ENCODE measurements at regions not wholly inside any gene's neighbourhood (a gene's known extent, or its start where the extent isn't known, plus 50 kb on each side); places are given as distances from the start of the nearest gene placed in this dataset.

DNA sequence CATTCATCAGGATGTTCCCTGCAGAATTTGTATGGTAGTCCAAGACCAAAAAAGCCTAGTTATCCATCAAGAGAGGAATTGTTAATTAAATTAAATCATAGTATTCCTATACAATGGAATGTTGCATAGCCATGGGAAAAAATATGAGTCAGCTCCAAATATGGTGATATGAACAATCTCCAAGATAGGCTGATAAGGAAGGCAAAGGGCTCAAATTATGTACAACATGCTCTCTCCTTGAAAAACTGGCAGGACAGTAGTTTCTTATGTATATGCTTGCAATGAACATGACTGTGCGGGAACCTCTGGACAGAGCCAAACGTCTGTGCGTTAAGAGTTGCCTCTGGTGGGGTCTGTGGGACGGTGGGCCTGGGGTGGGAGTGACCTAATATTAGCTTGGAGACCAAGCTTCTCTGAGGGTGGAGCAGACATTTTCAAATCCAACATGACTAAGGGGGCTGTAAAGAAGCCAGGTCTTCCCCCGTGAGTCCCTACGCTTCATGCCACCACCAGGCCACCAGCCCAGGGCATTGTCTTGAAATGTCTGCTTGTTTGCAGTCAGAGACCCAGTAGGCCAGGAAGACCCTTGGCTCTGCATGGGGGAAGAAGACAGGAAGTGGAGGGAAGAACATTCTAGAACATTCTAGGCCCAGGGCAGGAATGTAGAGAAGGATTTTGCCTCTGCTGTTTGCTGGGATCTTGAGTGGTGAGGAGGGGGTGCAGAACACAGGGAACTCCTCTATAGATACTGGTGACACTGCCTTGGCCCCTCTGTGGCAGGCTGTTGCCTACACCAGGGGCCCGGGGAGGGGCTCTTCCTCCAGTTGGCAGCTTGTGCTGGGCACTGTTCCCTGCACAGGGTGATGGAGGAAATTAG is 244.0 kb upstream of the HS6ST1 start:
- TF ChIP-seq, protein P1, sequence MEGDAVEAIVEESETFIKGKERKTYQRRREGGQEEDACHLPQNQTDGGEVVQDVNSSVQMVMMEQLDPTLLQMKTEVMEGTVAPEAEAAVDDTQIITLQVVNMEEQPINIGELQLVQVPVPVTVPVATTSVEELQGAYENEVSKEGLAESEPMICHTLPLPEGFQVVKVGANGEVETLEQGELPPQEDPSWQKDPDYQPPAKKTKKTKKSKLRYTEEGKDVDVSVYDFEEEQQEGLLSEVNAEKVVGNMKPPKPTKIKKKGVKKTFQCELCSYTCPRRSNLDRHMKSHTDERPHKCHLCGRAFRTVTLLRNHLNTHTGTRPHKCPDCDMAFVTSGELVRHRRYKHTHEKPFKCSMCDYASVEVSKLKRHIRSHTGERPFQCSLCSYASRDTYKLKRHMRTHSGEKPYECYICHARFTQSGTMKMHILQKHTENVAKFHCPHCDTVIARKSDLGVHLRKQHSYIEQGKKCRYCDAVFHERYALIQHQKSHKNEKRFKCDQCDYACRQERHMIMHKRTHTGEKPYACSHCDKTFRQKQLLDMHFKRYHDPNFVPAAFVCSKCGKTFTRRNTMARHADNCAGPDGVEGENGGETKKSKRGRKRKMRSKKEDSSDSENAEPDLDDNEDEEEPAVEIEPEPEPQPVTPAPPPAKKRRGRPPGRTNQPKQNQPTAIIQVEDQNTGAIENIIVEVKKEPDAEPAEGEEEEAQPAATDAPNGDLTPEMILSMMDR (IDR thresholded peaks at IDR 0.05), result no peak
- no peak for TF ChIP-seq POLR2AphosphoS5 (IDR thresholded peaks at IDR 0.05)
- TF ChIP-seq POLR2A (IDR thresholded peaks at IDR 0.05), result no peak
- no peak overlapping the region for H3K4me3 ChIP-seq
- H3K27me3 ChIP-seq (replicated peaks; ENCODE audit: insufficient read depth), result no peaks in the 10 kb centered on the region
- intact Hi-C loops (cut with DNase I), result no loop called here
- H3K4me1 ChIP-seq (replicated peaks), result no peaks in the 10 kb centered on the region
- WGBS, result 73% methylated on average over 7 of the region's 7 CpGs
- H3K36me3 ChIP-seq, result no peaks in the 10 kb centered on the region
- DNase-seq (ENCODE audit: low spot score), result no peak
- no peaks in the 10 kb centered on the region for H3K9me3 ChIP-seq
- no peak overlapping the region for H3K27ac ChIP-seq

DNA sequence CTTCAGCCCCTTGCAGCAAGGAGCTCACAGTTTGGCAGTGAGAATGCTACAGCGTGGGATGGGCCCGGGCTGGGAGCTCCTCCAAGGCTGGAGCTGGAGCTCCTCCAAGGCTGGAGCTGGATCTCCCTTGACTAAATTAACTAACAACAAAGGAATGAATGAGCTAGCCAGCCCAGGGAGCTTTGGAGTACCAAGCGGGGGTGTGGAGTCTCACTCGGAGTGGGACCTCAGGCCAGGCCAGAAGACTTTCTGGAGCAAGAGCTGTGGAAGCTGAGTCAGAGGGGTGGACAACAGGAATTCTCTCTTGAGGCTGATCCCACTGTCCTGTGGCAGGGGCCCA is 244.7 kb upstream of the HS6ST1 start:
- Histone ChIP-seq H3K9me3 (no peaks in the 10 kb centered on the region), H3K4me1 (replicated peaks) (no peaks in the 10 kb centered on the region), H3K4me3 (no peak overlapping the region), H3K27ac (no peak overlapping the region), H3K36me3 (no peaks in the 10 kb centered on the region), H3K27me3 (replicated peaks; ENCODE audit: insufficient read depth) (no peaks in the 10 kb centered on the region)
- intact Hi-C loops (cut with DNase I), result no loop called here
- TF ChIP-seq, protein P1 (IDR thresholded peaks at IDR 0.05), result no peak
- no peak for TF ChIP-seq POLR2A (IDR thresholded peaks at IDR 0.05)
- DNase-seq (ENCODE audit: low spot score), result no peak
- 18% methylated on average over 4 of the region's 4 CpGs for WGBS

DNA sequence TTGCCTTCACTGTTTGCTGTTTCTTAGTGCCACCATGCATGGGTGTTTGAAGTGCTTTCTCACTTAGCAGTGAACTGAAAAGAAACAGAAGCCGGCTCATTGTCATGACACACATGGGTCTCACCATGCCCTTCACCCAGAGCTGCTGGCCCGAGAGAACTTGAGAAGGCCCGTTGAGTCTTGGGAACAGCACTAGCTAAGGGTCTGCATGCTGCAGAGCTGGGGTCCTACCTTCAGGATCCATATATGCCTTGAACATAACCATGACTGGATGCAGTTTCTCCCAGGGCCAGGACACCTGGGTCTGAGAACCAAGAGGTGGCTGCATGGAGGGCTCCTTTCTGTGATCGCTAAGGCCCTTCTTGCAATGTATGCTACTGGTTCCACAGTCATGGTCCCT is 245.5 kb upstream of the HS6ST1 start:
- Histone ChIP-seq H3K4me3 (no peak overlapping the region), H3K4me1 (replicated peaks) (no peaks in the 10 kb centered on the region), H3K36me3 (no peaks in the 10 kb centered on the region), H3K27ac (no peak overlapping the region), H3K9me3 (no peaks in the 10 kb centered on the region), H3K27me3 (replicated peaks; ENCODE audit: insufficient read depth) (no peaks in the 10 kb centered on the region)
- TF ChIP-seq, protein P1 (IDR thresholded peaks at IDR 0.05), result no peak
- TF ChIP-seq POLR2A (IDR thresholded peaks at IDR 0.05), result no peak
- no peak for TF ChIP-seq POLR2AphosphoS5 (IDR thresholded peaks at IDR 0.05)
- 94% methylated on average over 4 of the region's 4 CpGs for WGBS
- intact Hi-C loops (cut with DNase I), result no loop called here
- no peak for DNase-seq (ENCODE audit: low spot score)

DNA sequence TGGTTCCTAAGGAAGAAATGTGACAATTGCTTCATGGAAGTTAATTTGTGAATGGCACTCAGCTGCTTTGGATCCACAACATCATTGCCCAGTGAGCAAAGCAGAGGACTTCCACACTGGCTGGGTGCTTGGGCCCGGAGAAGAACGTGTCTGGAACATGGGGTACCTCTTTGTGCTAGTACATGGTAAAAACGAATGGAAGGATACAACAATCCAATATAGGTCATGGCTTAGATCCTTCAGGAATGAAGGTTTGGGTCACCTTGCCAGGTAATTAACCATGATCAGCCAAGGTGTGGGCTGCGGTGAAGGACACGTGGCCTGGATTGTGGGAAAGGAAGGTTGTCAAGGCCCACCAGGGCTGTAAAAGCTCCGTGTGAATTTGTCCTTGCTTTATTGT is 245.9 kb upstream of the HS6ST1 start:
- no peaks in the 10 kb centered on the region for H3K4me1 ChIP-seq (replicated peaks)
- no peaks in the 10 kb centered on the region for H3K36me3 ChIP-seq
- no peak overlapping the region for H3K27ac ChIP-seq
- no peaks in the 10 kb centered on the region for H3K27me3 ChIP-seq (replicated peaks; ENCODE audit: insufficient read depth)
- H3K9me3 ChIP-seq, result no peaks in the 10 kb centered on the region
- intact Hi-C loops (cut with DNase I), result no loop called here
- DNase-seq (ENCODE audit: low spot score), result no peak
- H3K4me3 ChIP-seq, result no peak overlapping the region
- WGBS, result 87% methylated on average over 6 of the region's 6 CpGs
- TF ChIP-seq, protein P1 (IDR thresholded peaks at IDR 0.05), result no peak
- TF ChIP-seq POLR2A (IDR thresholded peaks at IDR 0.05) (no peak), POLR2AphosphoS5 (IDR thresholded peaks at IDR 0.05) (no peak)

DNA sequence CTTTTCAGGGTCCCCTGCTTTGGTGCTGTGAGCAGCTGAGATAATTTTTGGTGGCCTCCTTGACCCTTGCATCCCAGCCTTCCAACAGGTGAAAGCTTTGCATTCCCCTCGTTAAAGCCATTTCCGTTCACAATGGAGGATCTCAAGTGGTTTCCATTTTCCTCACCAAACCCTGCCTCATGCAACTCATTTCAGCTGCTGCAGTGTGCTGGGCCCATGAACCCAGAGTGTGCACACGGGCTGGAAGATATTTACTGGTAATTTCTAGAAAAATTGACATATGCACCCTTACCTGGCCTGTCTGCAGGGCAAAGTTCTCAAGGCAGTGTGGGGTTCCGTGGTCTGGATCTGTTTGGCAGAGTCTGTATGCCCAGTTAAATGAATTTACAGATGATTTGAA is 246.8 kb upstream of the HS6ST1 start:
- H3K4me3 ChIP-seq, result no peak overlapping the region
- no peak for TF ChIP-seq POLR2A (IDR thresholded peaks at IDR 0.05)
- TF ChIP-seq POLR2AphosphoS5 (IDR thresholded peaks at IDR 0.05), result no peak
- TF ChIP-seq, protein P1 (IDR thresholded peaks at IDR 0.05), result no peak
- intact Hi-C loops (cut with DNase I), result no loop called here
- DNase-seq (ENCODE audit: low spot score), result no peak
- no peaks in the 10 kb centered on the region for H3K36me3 ChIP-seq
- H3K4me1 ChIP-seq (replicated peaks), result no peaks in the 10 kb centered on the region
- 89% methylated on average over 4 of the region's 4 CpGs for WGBS
- no peaks in the 10 kb centered on the region for H3K9me3 ChIP-seq
- H3K27ac ChIP-seq, result no peak overlapping the region
- H3K27me3 ChIP-seq (replicated peaks; ENCODE audit: insufficient read depth), result no peaks in the 10 kb centered on the region

All from prostate gland (tissue), 2 donors.